K562 (cell line): ENCODE measurements at regions not wholly inside any gene's neighbourhood (a gene's known extent, or its start where the extent isn't known, plus 50 kb on each side); places are given as distances from the start of the nearest gene placed in this dataset.

Experiments used
- ATAC-seq: fragments of 200-7000 bp; cut with Tn5 transposase; 3 replicates; pipeline ENCODE4 v1.9.1; 2020; ENCODE audit warnings: moderate library complexity
- BruUV-seq: library from RNA; stranded (reverse); fragments of 400-500 nt; replicated peaks from 2 replicates; lab custom pipeline; 2021; lab: Mats Ljungman, UMichigan
- CTCF ChIA-PET: fragments of 300-600 bp; formaldehyde crosslinking; extraction: SDS; loops from one replicate; lab custom pipeline; 2021; ENCODE audit warnings: low intra/inter-chr PET ratio; lab: Yijun Ruan, JAX
- POLR2A ChIA-PET: fragments of 300-600, 350-650 bp; sonication (Branson Sonifier 250); formaldehyde crosslinking; extraction: SDS; loops from one replicate; lab custom pipeline; 2021; ENCODE audit warnings: antibody characterized with exemption, inconsistent platforms; lab: Yijun Ruan, JAX
- DNase-seq, 4 experiments: peaks; one replicate each; pipeline versions ENCODE4 v3.0.0 to v3.0.0-alpha.2; 2011 to 2018; ENCODE audit warnings: low spot score in 3 of 4, mixed read lengths in 3 of 4; ENCODE audit errors: extremely low read depth in 1 of 4
- FAIRE-seq: peaks from 2 replicates; lab custom pipeline; 2011; peaks lifted over from hg19 to GRCh38; lab: Jason Lieb, UNC
- H2AFZ ChIP-seq: 2 replicates; pipeline ENCODE4 v1.6.0; 2011; ENCODE audit warnings: low read depth, low read length, control low read depth, inconsistent platforms
- H3K27ac ChIP-seq: fragments of 200-600 bp; 3 replicates; pipeline ENCODE4 v1.8.0; 2011; ENCODE audit warnings: low read depth, mild to moderate bottlenecking, control low read depth, inconsistent platforms, low read length, moderate library complexity, mixed read lengths; ENCODE audit errors: extremely low read depth
- H3K27me3 ChIP-seq, 2 experiments: fragments of 300-600 bp in 1 of 2; 2 replicates in 1 of 2; 3 replicates in 1 of 2; pipeline versions ENCODE4 v1.6.0 to v1.8.0; 2011; ENCODE audit warnings: inconsistent platforms in 2 of 2, low read length in 2 of 2, mild to moderate bottlenecking in 1 of 2, mixed read lengths in 1 of 2, moderate library complexity in 1 of 2; ENCODE audit not compliant: control insufficient read depth in 2 of 2, insufficient read depth in 2 of 2
- H3K36me3 ChIP-seq: fragments of 300-600 bp; 3 replicates; pipeline ENCODE4 v1.8.0; 2011; ENCODE audit warnings: mild to moderate bottlenecking, low read length, inconsistent platforms; ENCODE audit not compliant: control insufficient read depth, insufficient read depth
- H3K4me1 ChIP-seq, 2 experiments: fragments of 200-600 bp in 1 of 2; replicated peaks in 1 of 2; 2 replicates in 1 of 2; 3 replicates in 1 of 2; pipeline versions ENCODE4 v1.5.1 to v1.8.0; 2011; ENCODE audit warnings: inconsistent platforms in 2 of 2, low read length in 2 of 2, mild to moderate bottlenecking in 1 of 2, mixed read lengths in 1 of 2, moderate library complexity in 1 of 2; ENCODE audit not compliant: control insufficient read depth in 2 of 2, insufficient read depth in 2 of 2
- H3K4me2 ChIP-seq: 2 replicates; pipeline ENCODE4 v1.6.1; 2011; ENCODE audit warnings: low read length, control low read depth, inconsistent platforms, mixed read lengths; ENCODE audit not compliant: insufficient read depth
- H3K4me3 ChIP-seq: fragments of 200-600 bp; sonication (generic), shearing (Covaris generic); 2 replicates; pipeline ENCODE4 v1.5.1; 2016; ENCODE audit warnings: control low read depth, inconsistent platforms
- H3K79me2 ChIP-seq: fragments of 200-600 bp; 3 replicates; pipeline ENCODE4 v1.8.0; 2011; ENCODE audit warnings: low read length, inconsistent platforms; ENCODE audit not compliant: control insufficient read depth, insufficient read depth
- H3K9ac ChIP-seq, 2 experiments: 2 replicates each; pipeline versions ENCODE4 v1.6.0 to v1.6.1; 2011; ENCODE audit warnings: low read depth in 2 of 2, low read length in 2 of 2, control low read depth in 1 of 2, inconsistent platforms in 1 of 2, mild to moderate bottlenecking in 1 of 2, mixed read lengths in 1 of 2; ENCODE audit not compliant: insufficient read depth in 1 of 2
- H3K9me1 ChIP-seq: one replicate; pipeline ENCODE4 v1.6.0; 2011; ENCODE audit warnings: inconsistent platforms, mild to moderate bottlenecking, low read length, moderate library complexity; ENCODE audit not compliant: control insufficient read depth, insufficient read depth
- H3K9me3 ChIP-seq: replicated peaks from 2 replicates; pipeline ENCODE4 v1.5.1; 2011; ENCODE audit warnings: low read depth, low read length, inconsistent platforms; ENCODE audit not compliant: control insufficient read depth, insufficient read depth
- H4K20me1 ChIP-seq: replicated peaks from 2 replicates; pipeline ENCODE4 v1.6.1; 2011; ENCODE audit warnings: low read length, inconsistent platforms, mixed read lengths; ENCODE audit not compliant: control insufficient read depth, insufficient read depth
- CREB1 ChIP-seq, 2 experiments: sonication (generic) in 1 of 2; formaldehyde crosslinking in 1 of 2; IDR thresholded peaks; 2 replicates each; pipeline versions ENCODE4 v1.6.1 to v1.8.0; 2012 to 2022; ENCODE audit warnings: inconsistent platforms in 1 of 2, mild to moderate bottlenecking in 1 of 2, missing genetic modification reagents in 1 of 2, moderate library complexity in 1 of 2
- E4F1 ChIP-seq: fragments of 250-450 bp; sonication (Bioruptor Pico); IDR thresholded peaks from 2 replicates; pipeline ENCODE4 v1.5.0; 2021; ENCODE audit warnings: mild to moderate bottlenecking, borderline replicate concordance
- ESRRA ChIP-seq: fragments of 450-650 bp; IDR thresholded peaks from 2 replicates; pipeline ENCODE4 v1.6.1; 2014; ENCODE audit warnings: low read depth, mild to moderate bottlenecking, moderate library complexity, borderline replicate concordance
- ETV6 ChIP-seq, 3 experiments: fragments of 150-350 bp in 1 of 3; sonication (generic) in 1 of 3; formaldehyde crosslinking in 1 of 3; IDR thresholded peaks; 2 replicates each; pipeline versions ENCODE4 v1.6.1 to v1.8.0; 2014 to 2022; ENCODE audit warnings: borderline replicate concordance in 2 of 3, low read depth in 2 of 3, antibody characterized with exemption in 1 of 3, low read length in 1 of 3, mild to moderate bottlenecking in 1 of 3, missing genetic modification reagents in 1 of 3
- FOS ChIP-seq: IDR thresholded peaks from 3 replicates; pipeline ENCODE4 v1.6.1; 2011; ENCODE audit not compliant: insufficient read length; ENCODE audit errors: extremely low read depth
- GATAD2A ChIP-seq: fragments of 450-650 bp; IDR thresholded peaks from 2 replicates; pipeline ENCODE4 v1.6.1; 2017
- MBD2 ChIP-seq: sonication (generic); IDR thresholded peaks from 2 replicates; pipeline ENCODE4 v1.6.1; 2016; ENCODE audit warnings: low read depth, borderline replicate concordance
- MED1 ChIP-seq: sonication (generic); formaldehyde crosslinking; IDR thresholded peaks from 2 replicates; pipeline ENCODE4 v1.8.1; 2023; ENCODE audit warnings: missing genetic modification reagents, borderline replicate concordance
- NR4A1 ChIP-seq, 2 experiments: fragments of 250-450 bp in 1 of 2; fragments of 450-650 bp in 1 of 2; sonication (Bioruptor Pico) in 1 of 2; IDR thresholded peaks; 2 replicates each; pipeline versions ENCODE4 v1.4.0 to v1.6.1; 2016 to 2020; ENCODE audit warnings: mild to moderate bottlenecking in 2 of 2, missing compliant biosample characterization in 1 of 2, missing genetic modification characterization in 1 of 2, moderate library complexity in 1 of 2
- PML ChIP-seq: IDR thresholded peaks from 2 replicates; pipeline ENCODE4 v1.6.1; 2012; ENCODE audit warnings: low read length, inconsistent platforms
- SMARCC2 ChIP-seq: fragments of 450-650 bp; IDR thresholded peaks from 2 replicates; pipeline ENCODE4 v1.6.1; 2017; ENCODE audit warnings: antibody characterized with exemption, moderate library complexity, mild to moderate bottlenecking, low read depth
- ZFP36 ChIP-seq: fragments of 150-350 bp; IDR thresholded peaks from 2 replicates; pipeline ENCODE4 v1.6.1; 2018; ENCODE audit warnings: low read length, low read depth; ENCODE audit not compliant: partially characterized antibody
- ZNF644 ChIP-seq: fragments of 200-800 bp; sonication (Bioruptor generic); IDR thresholded peaks from 2 replicates; pipeline ENCODE4 v1.6.1; 2016; ENCODE audit warnings: low read depth, missing genetic modification characterization, missing compliant biosample characterization
- ZNF766 ChIP-seq: fragments of 200-800 bp; sonication (Bioruptor generic); conservative IDR thresholded peaks from 2 replicates; pipeline ENCODE4 v1.6.1; 2016; ENCODE audit warnings: missing genetic modification characterization, missing compliant biosample characterization
- WGBS: fragments of 100-300 bp; shearing (Covaris generic); methylation state at CpG from one replicate; pipeline ENCODE4 v1.1.6; 2016; ENCODE audit warnings: low coverage, mixed read lengths; ENCODE audit not compliant: insufficient coverage; ENCODE audit errors: missing lambda C conversion rate; 5-methylcytosine and 5-hydroxymethylcytosine counted together
- in situ Hi-C: fragments of 300-500 bp; cut with MboI; formaldehyde crosslinking; loops from 4 replicates; pipeline ENCODE4 v1.15.0; 2018; ENCODE audit warnings: inconsistent platforms, mixed read lengths
- intact Hi-C: fragments of 100-400 bp; cut with micrococcal nuclease; formaldehyde crosslinking; loops from 2 replicates; pipeline ENCODE4 v1.14.2; 2022

- no peak for TF ChIP-seq ETV6 (IDR thresholded peaks at IDR 0.05; ENCODE audit: borderline replicate concordance in 1 of 2, low read depth in 2 of 2, low read length in 1 of 2)
- TF ChIP-seq ETV6 (CRISPR knock-in tag; IDR thresholded peaks at IDR 0.05; ENCODE audit: borderline replicate concordance), result no peak
- TF ChIP-seq CREB1 (IDR thresholded peaks at IDR 0.05), result no peak
- TF ChIP-seq CREB1 (CRISPR knock-in tag; IDR thresholded peaks at IDR 0.05), result no peak
- no peak for TF ChIP-seq MED1 (CRISPR knock-in tag)
- TF ChIP-seq E4F1, result no peak
These were observed 234.7 kb upstream of the PLSCR5 start (continued) for GRCh38 chr3:146839727-146840375.

GRCh38 chr3:146838221-146838620 is 233.1 kb upstream of the PLSCR5 start:
- no peak overlapping the region for H2AFZ ChIP-seq

More at GRCh38 chr3:146838221-146838620, 233.1 kb upstream of the PLSCR5 start:
- TF ChIP-seq GATAD2A (no peak), ESRRA (no peak), NR4A1 (CRISPR knock-in tag; IDR thresholded peaks at IDR 0.05) (no peak), NR4A1 (tag; IDR thresholded peaks at IDR 0.05) (no peak), FOS (no peak), ZFP36 (no peak), ZNF644 (tag) (no peak), PML (no peak), ZNF766 (no peak), SMARCC2 (no peak), MBD2 (no peak)
- FAIRE-seq, result no peak
- no peak for DNase-seq
- H3K4me1 ChIP-seq, result no peaks in the 10 kb centered on the region
- in situ Hi-C loops (no loop called here), intact Hi-C loops (no loop called here)
- no peaks in the 10 kb centered on the region for H3K79me2 ChIP-seq
- no peaks in the 10 kb centered on the region for H3K36me3 ChIP-seq
- ChIA-PET POLR2A (no interaction called here), CTCF (no interaction called here)
- H4K20me1 ChIP-seq, result no peaks in the 10 kb centered on the region
- no TSS peak for BruUV-seq
- H3K4me2 ChIP-seq, result no peak overlapping the region
- H3K9me3 ChIP-seq, result no peaks in the 10 kb centered on the region
- H3K27ac ChIP-seq, result no peak overlapping the region
- no peaks in the 10 kb centered on the region for H3K9me1 ChIP-seq
- H3K4me3 ChIP-seq, result no peak overlapping the region
- H3K9ac ChIP-seq, result no peak overlapping the region
- WGBS, result 0% methylated on average over 3 of the region's 3 CpGs
- no peak for ATAC-seq
- H3K27me3 ChIP-seq, result no peaks in the 10 kb centered on the region
